B cell (primary cell): ENCODE measurements at regions not wholly inside any gene's neighbourhood (a gene's known extent, or its start where the extent isn't known, plus 50 kb on each side); places are given as distances from the start of the nearest gene placed in this dataset.

ENCODE experiments used
- EZH2 ChIP-seq: IDR thresholded peaks from 2 replicates; pipeline ENCODE4 v1.6.1; 2012; ENCODE audit warnings: borderline replicate concordance, low read depth, mild to moderate bottlenecking, moderate library complexity, low read length; ENCODE audit not compliant: insufficient read depth, poor library complexity, severe bottlenecking
- TF ChIP-seq, protein P1 (sequence below): fragments of 200-600 bp; IDR thresholded peaks from one replicate; pipeline ENCODE4 v1.8.0; 2022; ENCODE audit warnings: antibody characterized with exemption, mild to moderate bottlenecking

DNA sequence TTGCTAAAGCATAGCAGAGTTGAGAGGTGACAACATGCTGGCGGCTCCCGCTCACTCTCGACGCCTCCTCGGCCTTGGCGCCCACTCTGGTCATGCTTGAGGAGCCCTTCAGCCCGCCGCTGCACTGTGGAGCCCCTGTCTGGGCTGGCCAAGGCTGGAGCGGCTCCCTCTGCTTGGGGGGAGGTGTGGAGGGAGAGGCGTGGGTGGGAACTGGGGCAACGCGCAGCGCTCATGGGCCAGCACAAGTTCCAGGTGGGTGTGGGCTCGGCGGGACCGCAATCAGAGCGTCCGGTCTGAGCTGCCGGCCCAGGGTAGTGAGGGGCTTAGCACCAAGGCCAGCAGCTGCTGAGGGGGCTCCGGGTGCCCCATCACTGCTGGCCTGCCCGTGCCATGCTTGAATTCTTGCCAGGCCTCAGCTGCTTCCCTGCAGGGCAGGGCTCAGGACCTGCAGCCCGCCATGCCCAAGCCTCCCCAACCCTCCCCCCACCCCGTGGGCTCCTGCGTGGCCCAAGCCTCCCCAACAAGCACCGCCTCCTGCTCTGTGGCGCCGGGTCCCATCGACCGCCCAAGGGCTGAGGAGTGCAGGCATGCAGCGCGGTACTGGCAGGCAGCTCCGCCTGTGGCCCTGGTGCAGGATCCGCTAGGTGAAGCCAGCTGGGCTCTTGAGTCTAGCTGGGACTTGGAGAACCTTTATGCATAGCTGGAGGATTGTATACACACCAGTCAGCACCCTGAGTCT is 2052.8 kb upstream of the CELF4 start:
- TF ChIP-seq, protein P1, sequence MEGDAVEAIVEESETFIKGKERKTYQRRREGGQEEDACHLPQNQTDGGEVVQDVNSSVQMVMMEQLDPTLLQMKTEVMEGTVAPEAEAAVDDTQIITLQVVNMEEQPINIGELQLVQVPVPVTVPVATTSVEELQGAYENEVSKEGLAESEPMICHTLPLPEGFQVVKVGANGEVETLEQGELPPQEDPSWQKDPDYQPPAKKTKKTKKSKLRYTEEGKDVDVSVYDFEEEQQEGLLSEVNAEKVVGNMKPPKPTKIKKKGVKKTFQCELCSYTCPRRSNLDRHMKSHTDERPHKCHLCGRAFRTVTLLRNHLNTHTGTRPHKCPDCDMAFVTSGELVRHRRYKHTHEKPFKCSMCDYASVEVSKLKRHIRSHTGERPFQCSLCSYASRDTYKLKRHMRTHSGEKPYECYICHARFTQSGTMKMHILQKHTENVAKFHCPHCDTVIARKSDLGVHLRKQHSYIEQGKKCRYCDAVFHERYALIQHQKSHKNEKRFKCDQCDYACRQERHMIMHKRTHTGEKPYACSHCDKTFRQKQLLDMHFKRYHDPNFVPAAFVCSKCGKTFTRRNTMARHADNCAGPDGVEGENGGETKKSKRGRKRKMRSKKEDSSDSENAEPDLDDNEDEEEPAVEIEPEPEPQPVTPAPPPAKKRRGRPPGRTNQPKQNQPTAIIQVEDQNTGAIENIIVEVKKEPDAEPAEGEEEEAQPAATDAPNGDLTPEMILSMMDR: no peak
- TF ChIP-seq EZH2: no peak
